ENCODE measurements at regions not wholly inside any gene's neighbourhood (a gene's known extent, or its start where the extent isn't known, plus 50 kb on each side); places are given as distances from the start of the nearest gene placed in this dataset.

GRCh38 chr1:228894442-228894989 is 159.2 kb downstream of the RHOU start:
- DNase-seq = no peak

GRCh38 chr1:228897901-228898300 is 162.6 kb downstream of the RHOU start:
- no peak for DNase-seq

GRCh38 chr1:228898582-228898992 is 163.3 kb downstream of the RHOU start:
- no peak for DNase-seq

GRCh38 chr1:228899421-228899956 is 164.2 kb downstream of the RHOU start:
- no peak for DNase-seq

- peak; percentile 85 for DNase-seq
These were observed 165.0 kb downstream of the RHOU start for GRCh38 chr1:228900099-228900885.

- DNase-seq = no peak
These were observed 165.7 kb downstream of the RHOU start for GRCh38 chr1:228900886-228901392.

GRCh38 chr1:228901936-228902681 is 166.8 kb downstream of the RHOU start:
- no peak for DNase-seq

GRCh38 chr1:228902781-228903433 is 167.6 kb downstream of the RHOU start:
- DNase-seq = peak; percentile 80

GRCh38 chr1:228903434-228904071 is 168.3 kb downstream of the RHOU start:
- DNase-seq = peak; percentile 70

GRCh38 chr1:228904222-228904621 is 168.9 kb downstream of the RHOU start:
- DNase-seq = no peak

GRCh38 chr1:228905701-228906101 is 170.4 kb downstream of the RHOU start:
- DNase-seq = no peak

GRCh38 chr1:228906223-228906860 is 171.1 kb downstream of the RHOU start:
- no peak for DNase-seq

GRCh38 chr1:228911225-228912210 is 176.2 kb downstream of the RHOU start:
- no peak for DNase-seq

- no peak for DNase-seq
These were observed 178.5 kb downstream of the RHOU start for GRCh38 chr1:228913626-228914414.

GRCh38 chr1:228914700-228915099 is 179.4 kb downstream of the RHOU start:
- DNase-seq = no peak

GRCh38 chr1:228917342-228917741 is 182.1 kb downstream of the RHOU start:
- no peak for DNase-seq

- DNase-seq = no peak
These were observed 182.5 kb downstream of the RHOU start for GRCh38 chr1:228917755-228918154.

GRCh38 chr1:228918335-228918734 is 183.1 kb downstream of the RHOU start:
- no peak for DNase-seq

- no peak for DNase-seq
These were observed 184.6 kb downstream of the RHOU start for GRCh38 chr1:228919914-228920313.
